ENCODE measurements at regions not wholly inside any gene's neighbourhood (a gene's known extent, or its start where the extent isn't known, plus 50 kb on each side); places are given as distances from the start of the nearest gene placed in this dataset.
"Not testable (repeated sequence)": the region's sequence is repeated elsewhere in the genome, so short reads cannot be mapped to it uniquely, and the experiment has no call there.

DNA sequence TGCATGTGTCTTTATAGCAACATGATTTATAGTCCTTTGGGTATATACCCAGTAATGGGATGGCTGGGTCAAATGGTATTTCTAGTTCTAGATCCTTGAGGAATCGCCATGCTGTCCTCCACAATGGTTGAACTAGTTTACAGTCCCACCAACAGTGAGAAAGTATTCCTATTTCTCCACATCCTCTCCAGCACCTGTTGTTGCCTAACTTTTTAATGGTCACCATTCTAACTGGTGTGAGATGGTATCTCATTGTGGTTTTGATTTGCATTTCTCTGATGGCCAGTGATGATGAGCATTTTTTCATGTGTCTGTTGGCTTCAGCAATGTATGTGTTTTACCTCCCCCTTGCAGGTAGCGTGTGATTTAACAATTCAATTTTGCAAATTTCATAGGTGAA is 496.6 kb upstream of the RGS6 start:
- Histone ChIP-seq H3K9me1 (ENCODE audit: insufficient read depth, low read length) (peaks cover 11% of the 10 kb centered on the region), H4K20me1 (ENCODE audit: insufficient read depth, low read length) (peaks cover 12% of the 10 kb centered on the region; the same call in 1 of the 2 replicates), H3K79me1 (ENCODE audit: low read depth in 1 of 2, low read length in 2 of 2) (peaks cover 20 to 59% of the 10 kb centered on the region in 2 experiments), H3K4me1 (ENCODE audit: control insufficient read depth, insufficient read depth, low read length) (peaks cover 11% of the 10 kb centered on the region)
- H3K4me2 ChIP-seq (ENCODE audit: low read depth, low read length); ATAC-seq (ENCODE audit: low read depth); H4K5ac ChIP-seq (ENCODE audit: low read depth, low read length); H3K14ac ChIP-seq (replicated peaks; ENCODE audit: low read depth, low read length); H4K91ac ChIP-seq (ENCODE audit: insufficient read depth, low read depth, low read length); H3K18ac ChIP-seq (ENCODE audit: low read depth, low read length); dilution Hi-C loops (cut with HindIII; ENCODE audit: low sequenced_read_pairs, unreplicated experiment); H3K36me3 ChIP-seq (ENCODE audit: control insufficient read depth, insufficient read depth, low read length); in situ Hi-C loops (cut with MboI; ENCODE audit: low sequenced_read_pairs); H3K27me3 ChIP-seq (ENCODE audit: control insufficient read depth, insufficient read depth, low read length); BruUV-seq (replicated peaks); CTCF ChIA-PET; H3K23ac ChIP-seq (ENCODE audit: low read depth, low read length); H2BK120ac ChIP-seq (ENCODE audit: low read depth, low read length); H2AFZ ChIP-seq (replicated peaks; ENCODE audit: low read length, poor library complexity); H3K4me3 ChIP-seq (ENCODE audit: insufficient read depth, low read depth, low read length); H4K8ac ChIP-seq (ENCODE audit: low read depth in 2 of 2, low read length in 2 of 2); H2BK15ac ChIP-seq (ENCODE audit: low read depth, low read length); H3K9me3 ChIP-seq (ENCODE audit: control insufficient read depth, insufficient read depth, low read length); H3K56ac ChIP-seq (ENCODE audit: extremely low read depth, insufficient read depth, low read length); H2AK5ac ChIP-seq (ENCODE audit: low read depth, low read length); H3K9ac ChIP-seq (ENCODE audit: low read depth, low read length); H2BK5ac ChIP-seq (ENCODE audit: low read depth, low read length, poor library complexity, severe bottlenecking); DNase-seq; H3K27ac ChIP-seq (ENCODE audit: insufficient read depth, low read length); H3K4ac ChIP-seq (ENCODE audit: low read depth, low read length); POLR2A ChIA-PET (ENCODE audit: unreplicated experiment); H2BK20ac ChIP-seq (ENCODE audit: low read depth, low read length); intact Hi-C loops (cut with micrococcal nuclease); H2AK9ac ChIP-seq (replicated peaks; ENCODE audit: low read depth, low read length, poor library complexity): not testable (repeated sequence)
- WGBS, 2 experiments (ENCODE audit: extremely low coverage in 2 of 2, insufficient read length in 1 of 2): no CpG with 5 or more reads among the region's 2 CpGs
